ENCODE measurements at regions not wholly inside any gene's neighbourhood (a gene's known extent, or its start where the extent isn't known, plus 50 kb on each side); places are given as distances from the start of the nearest gene placed in this dataset.
A peak's percentile ranks its signal among the peaks of the same experiment; 100 is the strongest.
"Not testable (repeated sequence)": the region's sequence is repeated elsewhere in the genome, so short reads cannot be mapped to it uniquely, and the experiment has no call there.

DNA sequence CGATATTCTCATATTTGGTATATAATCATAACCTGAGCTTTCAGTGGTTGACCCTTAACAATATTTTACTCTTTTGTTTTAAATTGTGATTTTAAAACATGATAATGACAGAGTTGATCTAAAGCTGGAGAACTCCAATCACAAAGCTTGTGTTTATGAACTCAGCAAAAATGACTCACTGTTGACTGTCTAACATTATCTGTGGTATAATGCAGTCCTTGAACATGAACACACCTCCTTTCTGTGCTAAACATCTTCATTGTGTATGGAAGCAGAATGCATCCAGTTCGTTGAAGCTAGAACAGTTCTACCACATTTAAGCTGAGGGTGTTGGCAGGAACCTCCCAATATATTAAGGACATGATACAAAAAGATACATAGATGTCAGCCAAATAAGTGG lies 1030.2 kb upstream of the SEMA6A start:
- Histone ChIP-seq H3K27ac (ENCODE audit: low read depth in 1 of 3, low read length in 2 of 3) (no peak overlapping the region), H3K4me1 (ENCODE audit: control insufficient read depth in 3 of 3, insufficient read depth in 2 of 3, low read depth in 1 of 3, low read length in 2 of 3) (no peaks in the 10 kb centered on the region), H3K4me3 (ENCODE audit: low read depth in 1 of 3, low read length in 3 of 3) (no peak overlapping the region), H3K9me3 (ENCODE audit: control insufficient read depth in 2 of 2, insufficient read depth in 1 of 2, low read depth in 1 of 2, low read length in 1 of 2) (no peaks in the 10 kb centered on the region), H3K27me3 (ENCODE audit: control insufficient read depth in 3 of 3, insufficient read depth in 3 of 3, low read length in 3 of 3) (no peaks in the 10 kb centered on the region), H3K36me3 (ENCODE audit: control insufficient read depth in 3 of 3, insufficient read depth in 2 of 3, low read depth in 1 of 3, low read length in 3 of 3) (no peaks in the 10 kb centered on the region)
- FAIRE-seq, result no peak
- 78 to 82% (median 79%) methylated on average over 2 of the region's 2 CpGs for whole genome bisulfite sequencing, 3 donors
- no peak for DNase-seq

- WGBS, 3 donors, result 92 to 98% (median 93%) methylated on average over 10 to 36 of the region's 36 CpGs
- H3K9me3 ChIP-seq (ENCODE audit: control insufficient read depth in 2 of 2, insufficient read depth in 1 of 2, low read depth in 1 of 2, low read length in 1 of 2), result not testable (repeated sequence)
Measured at GRCh38 chr5:117599811-117600210, 1025.2 kb upstream of the SEMA6A start.

DNA sequence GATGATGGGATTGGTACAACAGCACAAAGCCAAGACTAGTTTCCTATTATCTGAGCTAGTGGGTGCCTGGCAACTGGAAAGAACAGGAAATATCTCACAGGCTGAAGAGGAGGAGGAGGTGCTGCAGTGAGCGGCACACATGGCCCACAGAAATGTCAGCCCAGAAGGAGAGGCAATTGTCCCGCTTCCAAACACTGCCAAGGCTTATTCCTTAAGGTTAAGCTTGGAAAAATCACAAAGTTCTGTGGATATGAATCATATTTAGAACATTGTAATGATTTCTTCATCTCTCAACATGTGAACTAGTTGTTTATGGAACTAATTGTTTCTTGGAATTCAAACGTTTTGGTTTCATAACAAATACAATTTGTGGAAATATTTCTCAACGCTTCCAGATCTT lies 1019.5 kb upstream of the SEMA6A start:
- H3K36me3 ChIP-seq (ENCODE audit: control insufficient read depth in 3 of 3, insufficient read depth in 2 of 3, low read depth in 1 of 3, low read length in 3 of 3), result no peaks in the 10 kb centered on the region
- H3K4me1 ChIP-seq (ENCODE audit: control insufficient read depth in 3 of 3, insufficient read depth in 2 of 3, low read depth in 1 of 3, low read length in 2 of 3), result no peaks in the 10 kb centered on the region
- FAIRE-seq, result no peak
- 54 to 71% (median 65%) methylated on average over 4 of the region's 4 CpGs for WGBS, 3 donors
- peak in 1 of 2 donors; percentile 0 for DNase-seq
- H3K27me3 ChIP-seq (ENCODE audit: control insufficient read depth in 3 of 3, insufficient read depth in 3 of 3, low read length in 3 of 3), result no peaks in the 10 kb centered on the region
- no peaks in the 10 kb centered on the region for H3K9me3 ChIP-seq (ENCODE audit: control insufficient read depth in 2 of 2, insufficient read depth in 1 of 2, low read depth in 1 of 2, low read length in 1 of 2)
- H3K27ac ChIP-seq (ENCODE audit: low read depth in 1 of 3, low read length in 2 of 3), result no peak overlapping the region
- no peak overlapping the region for H3K4me3 ChIP-seq (ENCODE audit: low read depth in 1 of 3, low read length in 3 of 3)

More at GRCh38 chr5:117599811-117600210, 1025.2 kb upstream of the SEMA6A start:
- H3K4me1 ChIP-seq (ENCODE audit: control insufficient read depth in 3 of 3, insufficient read depth in 2 of 3, low read depth in 1 of 3, low read length in 2 of 3); H3K36me3 ChIP-seq (ENCODE audit: control insufficient read depth in 3 of 3, insufficient read depth in 2 of 3, low read depth in 1 of 3, low read length in 3 of 3); H3K27me3 ChIP-seq (ENCODE audit: control insufficient read depth in 3 of 3, insufficient read depth in 3 of 3, low read length in 3 of 3); FAIRE-seq; H3K4me3 ChIP-seq (ENCODE audit: low read depth in 1 of 3, low read length in 3 of 3); DNase-seq; H3K27ac ChIP-seq (ENCODE audit: low read depth in 1 of 3, low read length in 2 of 3): not testable (repeated sequence)

- Histone ChIP-seq H3K9me3 (ENCODE audit: control insufficient read depth in 2 of 2, insufficient read depth in 1 of 2, low read depth in 1 of 2, low read length in 1 of 2) (no peaks in the 10 kb centered on the region), H3K4me1 (ENCODE audit: control insufficient read depth in 3 of 3, insufficient read depth in 2 of 3, low read depth in 1 of 3, low read length in 2 of 3) (no peaks in the 10 kb centered on the region), H3K4me3 (ENCODE audit: low read depth in 1 of 3, low read length in 3 of 3) (no peak overlapping the region), H3K27ac (ENCODE audit: low read depth in 1 of 3, low read length in 2 of 3) (no peak overlapping the region), H3K27me3 (ENCODE audit: control insufficient read depth in 3 of 3, insufficient read depth in 3 of 3, low read length in 3 of 3) (no peaks in the 10 kb centered on the region), H3K36me3 (ENCODE audit: control insufficient read depth in 3 of 3, insufficient read depth in 2 of 3, low read depth in 1 of 3, low read length in 3 of 3) (no peaks in the 10 kb centered on the region)
- 50 to 73% (median 60%) methylated on average over 1 of the region's 1 CpG for WGBS, 3 donors
- FAIRE-seq (no peak), DNase-seq (peak; percentile 5 to 59)
Measured at GRCh38 chr5:117590944-117591343, 1016.3 kb upstream of the SEMA6A start.

GRCh38 chr5:117588611-117589010 lies 1014.0 kb upstream of the SEMA6A start:
- H3K36me3 ChIP-seq (ENCODE audit: control insufficient read depth in 3 of 3, insufficient read depth in 2 of 3, low read depth in 1 of 3, low read length in 3 of 3), result no peaks in the 10 kb centered on the region
- no peaks in the 10 kb centered on the region for H3K4me1 ChIP-seq (ENCODE audit: control insufficient read depth in 3 of 3, insufficient read depth in 2 of 3, low read depth in 1 of 3, low read length in 2 of 3)
- FAIRE-seq, result no peak

DNA sequence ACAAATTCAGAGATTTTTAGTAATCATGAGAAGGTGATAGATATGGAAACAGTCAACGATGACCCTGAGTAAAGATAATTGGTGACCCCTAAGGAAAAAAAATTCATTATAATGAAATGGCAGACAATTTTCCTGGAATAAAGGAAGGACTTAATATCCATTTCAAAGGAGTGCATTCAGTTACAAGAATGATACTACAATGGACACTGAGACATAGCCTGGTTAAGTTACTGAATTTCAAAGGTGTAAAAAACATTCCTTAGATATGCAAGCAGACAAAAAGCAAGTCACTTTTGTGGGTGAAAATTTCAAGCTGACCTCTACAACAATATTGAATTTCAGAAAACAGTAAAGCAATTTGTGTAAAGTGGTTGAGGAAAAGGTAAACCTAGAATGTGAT lies 1012.5 kb upstream of the SEMA6A start:
- DNase-seq (no peak), FAIRE-seq (no peak)
- H3K4me3 ChIP-seq (ENCODE audit: low read depth in 1 of 3, low read length in 3 of 3), result no peak overlapping the region
- no peaks in the 10 kb centered on the region for H3K4me1 ChIP-seq (ENCODE audit: control insufficient read depth in 3 of 3, insufficient read depth in 2 of 3, low read depth in 1 of 3, low read length in 2 of 3)
- no peaks in the 10 kb centered on the region for H3K36me3 ChIP-seq (ENCODE audit: control insufficient read depth in 3 of 3, insufficient read depth in 2 of 3, low read depth in 1 of 3, low read length in 3 of 3)
- no peaks in the 10 kb centered on the region for H3K27me3 ChIP-seq (ENCODE audit: control insufficient read depth in 3 of 3, insufficient read depth in 3 of 3, low read length in 3 of 3)
- H3K27ac ChIP-seq (ENCODE audit: low read depth in 1 of 3, low read length in 2 of 3), result no peak overlapping the region
- H3K9me3 ChIP-seq (ENCODE audit: control insufficient read depth in 2 of 2, insufficient read depth in 1 of 2, low read depth in 1 of 2, low read length in 1 of 2), result no peaks in the 10 kb centered on the region
- 81 to 88% (median 86%) methylated on average over 1 of the region's 1 CpG for WGBS, 3 donors

More at GRCh38 chr5:117588611-117589010, 1014.0 kb upstream of the SEMA6A start:
- no peaks in the 10 kb centered on the region for H3K27me3 ChIP-seq (ENCODE audit: control insufficient read depth in 3 of 3, insufficient read depth in 3 of 3, low read length in 3 of 3)
- H3K9me3 ChIP-seq (ENCODE audit: control insufficient read depth in 2 of 2, insufficient read depth in 1 of 2, low read depth in 1 of 2, low read length in 1 of 2), result no peaks in the 10 kb centered on the region
- no peak overlapping the region for H3K4me3 ChIP-seq (ENCODE audit: low read depth in 1 of 3, low read length in 3 of 3)
- no peak overlapping the region for H3K27ac ChIP-seq (ENCODE audit: low read depth in 1 of 3, low read length in 2 of 3)
- DNase-seq, result no peak
- 67 to 82% (median 75%) methylated on average over 2 of the region's 2 CpGs for WGBS, 3 donors

GRCh38 chr5:117568622-117569021 lies 994.0 kb upstream of the SEMA6A start:
- Histone ChIP-seq H3K9me3 (ENCODE audit: control insufficient read depth in 2 of 2, insufficient read depth in 1 of 2, low read depth in 1 of 2, low read length in 1 of 2) (no peaks in the 10 kb centered on the region), H3K36me3 (ENCODE audit: control insufficient read depth in 3 of 3, insufficient read depth in 2 of 3, low read depth in 1 of 3, low read length in 3 of 3) (no peaks in the 10 kb centered on the region), H3K27ac (ENCODE audit: low read depth in 1 of 3, low read length in 2 of 3) (no peak overlapping the region), H3K4me3 (ENCODE audit: low read depth in 1 of 3, low read length in 3 of 3) (no peak overlapping the region), H3K4me1 (ENCODE audit: control insufficient read depth in 3 of 3, insufficient read depth in 2 of 3, low read depth in 1 of 3, low read length in 2 of 3) (no peaks in the 10 kb centered on the region), H3K27me3 (ENCODE audit: control insufficient read depth in 3 of 3, insufficient read depth in 3 of 3, low read length in 3 of 3) (no peaks in the 10 kb centered on the region)
- no peak for FAIRE-seq
- DNase-seq, result no peak
- WGBS, 3 donors, result 55 to 76% (median 76%) methylated on average over 1 of the region's 1 CpG

- no peaks in the 10 kb centered on the region for H3K36me3 ChIP-seq (ENCODE audit: control insufficient read depth in 3 of 3, insufficient read depth in 2 of 3, low read depth in 1 of 3, low read length in 3 of 3)
- DNase-seq (no peak), FAIRE-seq (no peak)
- no peaks in the 10 kb centered on the region for H3K4me1 ChIP-seq (ENCODE audit: control insufficient read depth in 3 of 3, insufficient read depth in 2 of 3, low read depth in 1 of 3, low read length in 2 of 3)
- H3K27me3 ChIP-seq (ENCODE audit: control insufficient read depth in 3 of 3, insufficient read depth in 3 of 3, low read length in 3 of 3), result no peaks in the 10 kb centered on the region
- H3K9me3 ChIP-seq (ENCODE audit: control insufficient read depth in 2 of 2, insufficient read depth in 1 of 2, low read depth in 1 of 2, low read length in 1 of 2), result no peaks in the 10 kb centered on the region
- H3K4me3 ChIP-seq (ENCODE audit: low read depth in 1 of 3, low read length in 3 of 3), result no peak overlapping the region
- no peak overlapping the region for H3K27ac ChIP-seq (ENCODE audit: low read depth in 1 of 3, low read length in 2 of 3)
- 85 to 98% (median 90%) methylated on average over 2 of the region's 2 CpGs for WGBS, 3 donors
Measured at GRCh38 chr5:117568126-117568525, 993.5 kb upstream of the SEMA6A start.

DNA sequence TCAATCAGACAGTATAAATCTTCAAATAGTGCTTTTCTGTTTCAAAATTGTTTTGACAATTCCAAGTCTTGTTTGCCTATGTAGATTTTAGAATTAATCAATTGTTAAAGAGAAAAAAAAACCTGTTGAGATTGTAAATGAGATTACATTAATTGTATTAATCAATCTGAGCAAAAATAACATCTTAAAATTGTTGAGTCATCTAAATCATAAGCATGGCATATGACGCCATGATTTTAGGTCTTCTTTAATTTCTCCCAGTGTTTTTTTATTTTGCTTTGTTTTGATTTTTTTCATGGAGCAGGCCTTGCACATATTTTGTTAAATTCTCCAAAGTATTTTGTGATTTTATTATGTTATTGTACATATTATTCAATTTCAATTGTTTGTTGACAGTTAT lies 988.0 kb upstream of the SEMA6A start:
- Histone ChIP-seq H3K27me3 (ENCODE audit: control insufficient read depth in 3 of 3, insufficient read depth in 3 of 3, low read length in 3 of 3) (no peaks in the 10 kb centered on the region), H3K4me3 (ENCODE audit: low read depth in 1 of 3, low read length in 3 of 3) (no peak overlapping the region), H3K36me3 (ENCODE audit: control insufficient read depth in 3 of 3, insufficient read depth in 2 of 3, low read depth in 1 of 3, low read length in 3 of 3) (no peaks in the 10 kb centered on the region), H3K27ac (ENCODE audit: low read depth in 1 of 3, low read length in 2 of 3) (no peak overlapping the region), H3K9me3 (ENCODE audit: control insufficient read depth in 2 of 2, insufficient read depth in 1 of 2, low read depth in 1 of 2, low read length in 1 of 2) (no peaks in the 10 kb centered on the region), H3K4me1 (ENCODE audit: control insufficient read depth in 3 of 3, insufficient read depth in 2 of 3, low read depth in 1 of 3, low read length in 2 of 3) (no peaks in the 10 kb centered on the region)
- 82 to 95% (median 94%) methylated on average over 1 of the region's 1 CpG for WGBS, 3 donors
- FAIRE-seq (no peak), DNase-seq (no peak)
